CD4-positive, alpha-beta T cell treated with Interferon gamma for 1 hour (primary cell): ENCODE measurements at regions not wholly inside any gene's neighbourhood (a gene's known extent, or its start where the extent isn't known, plus 50 kb on each side); places are given as distances from the start of the nearest gene placed in this dataset.

Experiments
- DNase-seq: peaks from one replicate; pipeline ENCODE4 v3.0.0-alpha.2; 2020

- no peak for DNase-seq
These were observed 180.2 kb upstream of the FSTL5 start for GRCh38 chr4:162343967-162344366.

DNA sequence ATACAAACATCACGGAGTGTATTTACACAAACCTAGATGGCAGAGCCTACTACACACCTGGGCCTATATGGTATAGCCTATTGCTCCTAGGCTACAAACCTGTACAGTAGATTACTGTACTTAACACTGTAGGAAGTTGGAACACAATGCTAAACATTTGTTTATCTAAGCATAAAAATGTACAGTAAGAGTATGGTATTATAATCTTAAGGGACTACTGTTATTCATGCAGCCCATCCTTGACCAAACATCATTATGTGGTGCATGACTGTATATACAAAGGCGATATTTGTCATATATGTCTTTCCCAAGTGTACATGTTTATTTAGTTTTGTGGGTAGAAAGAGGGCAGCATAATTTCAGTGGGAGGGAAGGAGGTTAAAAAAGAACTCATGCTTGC, 177.7 kb upstream of the FSTL5 start:
- no peak for DNase-seq

DNA sequence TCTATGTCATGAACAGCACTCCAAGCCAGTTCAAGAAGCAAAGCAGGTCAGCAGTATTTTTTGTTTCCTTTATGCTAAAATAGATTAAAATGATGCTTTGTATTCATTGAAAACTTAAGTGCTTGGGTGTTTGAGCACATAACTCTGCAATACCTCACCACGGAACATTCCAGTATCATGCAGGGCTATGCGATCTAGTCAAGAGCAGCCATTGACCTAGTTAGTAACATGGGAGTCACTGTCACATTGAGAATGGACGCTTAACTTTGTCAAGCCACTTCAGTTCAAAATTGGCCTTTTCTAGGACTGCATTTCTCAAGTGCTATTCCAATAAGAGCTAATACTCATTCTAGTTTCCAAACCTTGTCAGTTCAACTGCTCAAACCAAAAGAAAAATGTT, 160.1 kb upstream of the FSTL5 start:
- no peak for DNase-seq

DNA sequence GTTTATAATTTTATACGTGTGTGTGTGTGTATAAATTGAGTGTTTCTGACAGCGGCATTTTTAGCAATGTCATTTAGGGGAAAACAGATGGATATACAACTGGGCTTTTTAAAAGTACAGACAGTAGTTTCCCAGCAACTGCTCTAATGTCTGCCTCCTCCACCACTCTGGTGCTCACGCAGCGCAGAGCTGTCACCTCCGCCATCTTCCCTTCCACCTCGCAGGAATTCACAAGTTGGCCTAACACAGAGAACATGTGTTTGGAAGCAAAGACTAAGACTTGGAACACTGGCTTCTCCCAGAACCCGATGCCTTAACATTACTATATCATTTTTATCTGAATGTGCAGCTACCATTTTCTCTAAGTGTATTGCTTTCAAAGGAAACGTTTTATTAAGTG, 158.3 kb upstream of the FSTL5 start:
- DNase-seq = no peak

GRCh38 chr4:162285753-162286152, 122.0 kb upstream of the FSTL5 start:
- DNase-seq = no peak

- DNase-seq = no peak
These were observed 118.9 kb upstream of the FSTL5 start for GRCh38 chr4:162282684-162283083.

GRCh38 chr4:162274354-162274753, 110.6 kb upstream of the FSTL5 start:
- peak; percentile 3 for DNase-seq

- no peak for DNase-seq
These were observed 108.4 kb upstream of the FSTL5 start for GRCh38 chr4:162272215-162272614.

DNA sequence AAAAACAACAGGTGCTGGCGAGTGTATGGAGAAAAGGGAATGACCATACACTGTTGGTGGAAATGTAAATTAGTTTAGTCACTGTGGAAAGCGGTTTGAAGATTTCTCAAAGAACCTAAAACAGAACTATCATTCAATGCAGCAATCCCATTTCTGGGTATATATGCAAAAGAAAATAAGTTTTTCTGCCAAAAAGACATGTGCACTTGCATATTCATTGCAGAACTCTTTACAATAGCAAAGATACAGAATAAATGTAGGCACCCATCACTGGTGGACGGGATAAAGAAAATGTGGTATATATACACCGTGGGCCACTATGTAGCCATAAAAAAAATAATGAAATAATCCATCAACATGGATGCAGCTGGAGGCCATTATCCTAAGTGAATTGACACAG, 105.1 kb upstream of the FSTL5 start:
- no peak for DNase-seq

DNA sequence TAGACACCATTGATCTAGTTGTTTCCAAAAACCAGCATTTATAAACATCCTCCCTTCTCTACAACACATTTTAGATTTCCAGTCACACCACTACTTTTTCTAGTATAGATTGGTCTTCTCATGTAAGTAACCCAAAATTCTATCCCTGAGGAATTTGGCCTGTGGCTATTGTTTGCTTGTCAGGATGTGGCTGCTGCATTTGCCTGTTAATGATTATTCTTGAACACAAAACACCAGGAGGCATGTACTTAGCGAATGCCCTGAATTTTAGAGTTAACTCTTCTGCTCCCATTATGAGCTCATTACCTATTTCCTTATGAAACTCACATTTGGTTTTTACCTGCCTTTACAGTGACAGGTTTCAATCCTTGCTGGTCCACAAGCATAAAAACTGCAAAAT, 102.0 kb upstream of the FSTL5 start:
- DNase-seq = no peak

GRCh38 chr4:162245051-162245450, 81.3 kb upstream of the FSTL5 start:
- DNase-seq = no peak

- no peak for DNase-seq
These were observed 78.1 kb upstream of the FSTL5 start for GRCh38 chr4:162241857-162242256.

- DNase-seq = no peak
These were observed 76.4 kb upstream of the FSTL5 start for GRCh38 chr4:162239992-162240769.

DNA sequence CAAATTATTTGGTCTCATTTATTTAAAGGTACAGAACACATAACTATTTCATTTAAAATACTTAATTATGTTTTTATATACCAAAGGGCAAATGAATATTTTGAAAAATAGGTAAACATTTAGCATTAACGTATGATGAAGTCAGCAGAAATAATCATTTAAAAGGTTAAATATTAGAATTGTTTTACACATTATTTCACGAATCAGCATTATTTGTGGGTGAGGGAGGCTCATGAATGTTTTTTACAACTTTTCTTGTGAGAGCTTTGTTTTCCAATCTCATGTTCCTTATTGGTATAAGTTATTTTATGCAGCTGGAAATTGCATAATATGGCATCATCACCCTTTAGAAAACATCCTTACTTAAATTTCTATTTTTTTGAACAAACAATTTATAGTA, 73.9 kb upstream of the FSTL5 start:
- no peak for DNase-seq

DNA sequence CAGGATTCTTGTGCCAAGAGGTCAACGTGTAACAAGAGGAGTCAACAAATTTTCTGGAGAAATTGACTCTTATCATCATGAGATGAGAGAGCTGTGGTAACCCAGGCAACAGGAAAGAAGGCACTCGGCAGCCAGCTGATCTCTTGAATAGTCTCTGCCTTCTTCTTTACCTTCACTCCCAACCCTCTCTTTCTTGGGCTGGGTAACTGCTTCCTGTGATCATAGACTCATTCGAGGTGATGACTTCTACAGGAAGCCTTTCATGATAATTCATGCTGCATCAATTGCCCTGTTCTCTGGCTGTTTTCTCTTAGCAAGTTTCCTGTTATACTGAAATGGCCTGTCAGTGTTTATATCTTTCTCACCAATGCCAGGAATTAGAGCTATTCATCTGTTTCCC, 70.8 kb upstream of the FSTL5 start:
- DNase-seq = no peak

DNA sequence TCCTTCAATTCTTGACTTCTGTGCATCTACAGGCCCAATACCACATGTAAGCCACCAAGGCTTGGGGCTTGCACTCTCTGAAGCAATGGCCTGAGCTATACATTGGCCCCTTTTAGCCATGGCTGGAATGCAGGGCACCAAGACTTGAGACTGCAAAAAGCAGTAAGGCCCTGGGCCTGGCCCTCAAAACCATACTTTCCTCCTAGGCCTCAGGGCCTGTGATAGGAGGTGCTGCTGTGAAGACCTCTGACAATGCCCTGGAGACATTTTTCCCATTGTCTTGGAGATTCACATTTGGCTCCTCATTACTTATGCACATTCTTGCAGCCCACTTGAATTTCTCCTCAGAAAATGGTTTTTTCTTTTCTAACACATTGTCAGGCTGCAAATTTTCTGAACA, 68.5 kb upstream of the FSTL5 start:
- no peak for DNase-seq

DNA sequence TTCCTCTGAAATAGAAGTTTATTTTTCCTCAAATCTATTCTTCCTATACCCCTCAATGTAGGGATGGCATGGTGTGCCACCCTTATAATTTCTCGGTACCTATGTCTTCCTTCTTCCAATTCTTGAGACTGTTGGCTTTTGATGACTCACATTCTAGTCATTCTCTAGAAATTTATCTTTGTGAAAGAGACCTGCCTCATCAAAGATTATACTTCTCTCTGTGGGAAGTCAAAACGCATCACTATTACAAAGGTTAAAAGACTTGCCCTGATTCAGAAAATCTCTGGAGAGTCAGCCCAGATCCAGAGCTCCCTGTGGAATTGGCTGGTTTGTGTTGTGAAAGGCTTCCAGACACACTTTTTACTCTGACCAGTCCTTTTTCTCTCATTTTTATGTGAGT, 65.9 kb upstream of the FSTL5 start:
- DNase-seq = no peak

GRCh38 chr4:162221148-162221547, 57.3 kb upstream of the FSTL5 start:
- no peak for DNase-seq
